Panc1 (cell line): ENCODE measurements at regions not wholly inside any gene's neighbourhood (a gene's known extent, or its start where the extent isn't known, plus 50 kb on each side); places are given as distances from the start of the nearest gene placed in this dataset.

Experiments used
- POLR2AphosphoS5 ChIP-seq: IDR thresholded peaks from 2 replicates; pipeline ENCODE4 v1.6.1; 2012; ENCODE audit warnings: mild to moderate bottlenecking, low read depth, low read length, moderate library complexity
- TF ChIP-seq, protein P1 (sequence below): fragments of 450-650 bp; IDR thresholded peaks from 2 replicates; pipeline ENCODE4 v1.5.1; 2017; ENCODE audit warnings: mild to moderate bottlenecking
- TF ChIP-seq, protein P2 (sequence below), 2 experiments: IDR thresholded peaks; 2 replicates each; pipeline ENCODE4 v1.6.1; 2011 to 2012; ENCODE audit warnings: low read depth in 2 of 2, control low read depth in 1 of 2, low read length in 1 of 2, mild to moderate bottlenecking in 1 of 2, moderate library complexity in 1 of 2; ENCODE audit not compliant: insufficient read depth in 1 of 2

DNA sequence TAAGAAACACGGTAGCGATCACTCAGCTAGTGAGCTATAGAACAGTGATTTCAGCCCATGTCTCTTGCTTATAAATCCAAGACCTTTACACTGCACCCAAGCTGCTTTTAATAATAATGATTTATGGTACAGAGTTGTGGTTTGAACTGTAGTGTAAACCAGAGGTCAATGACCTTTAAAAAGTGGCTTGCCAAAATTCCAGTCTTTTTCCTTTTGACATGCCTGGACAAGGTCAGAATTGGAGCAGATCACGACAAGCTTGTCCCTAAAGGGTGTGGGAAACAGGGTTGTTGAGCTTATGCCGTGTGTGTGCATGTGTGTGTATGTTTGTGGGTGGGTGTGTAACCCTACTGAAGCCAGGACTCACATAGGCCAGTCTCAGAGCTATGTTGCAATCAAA lies 225.3 kb upstream of the CLINT1 start:
- TF ChIP-seq, protein P1, sequence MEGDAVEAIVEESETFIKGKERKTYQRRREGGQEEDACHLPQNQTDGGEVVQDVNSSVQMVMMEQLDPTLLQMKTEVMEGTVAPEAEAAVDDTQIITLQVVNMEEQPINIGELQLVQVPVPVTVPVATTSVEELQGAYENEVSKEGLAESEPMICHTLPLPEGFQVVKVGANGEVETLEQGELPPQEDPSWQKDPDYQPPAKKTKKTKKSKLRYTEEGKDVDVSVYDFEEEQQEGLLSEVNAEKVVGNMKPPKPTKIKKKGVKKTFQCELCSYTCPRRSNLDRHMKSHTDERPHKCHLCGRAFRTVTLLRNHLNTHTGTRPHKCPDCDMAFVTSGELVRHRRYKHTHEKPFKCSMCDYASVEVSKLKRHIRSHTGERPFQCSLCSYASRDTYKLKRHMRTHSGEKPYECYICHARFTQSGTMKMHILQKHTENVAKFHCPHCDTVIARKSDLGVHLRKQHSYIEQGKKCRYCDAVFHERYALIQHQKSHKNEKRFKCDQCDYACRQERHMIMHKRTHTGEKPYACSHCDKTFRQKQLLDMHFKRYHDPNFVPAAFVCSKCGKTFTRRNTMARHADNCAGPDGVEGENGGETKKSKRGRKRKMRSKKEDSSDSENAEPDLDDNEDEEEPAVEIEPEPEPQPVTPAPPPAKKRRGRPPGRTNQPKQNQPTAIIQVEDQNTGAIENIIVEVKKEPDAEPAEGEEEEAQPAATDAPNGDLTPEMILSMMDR = no peak
- TF ChIP-seq, protein P2, sequence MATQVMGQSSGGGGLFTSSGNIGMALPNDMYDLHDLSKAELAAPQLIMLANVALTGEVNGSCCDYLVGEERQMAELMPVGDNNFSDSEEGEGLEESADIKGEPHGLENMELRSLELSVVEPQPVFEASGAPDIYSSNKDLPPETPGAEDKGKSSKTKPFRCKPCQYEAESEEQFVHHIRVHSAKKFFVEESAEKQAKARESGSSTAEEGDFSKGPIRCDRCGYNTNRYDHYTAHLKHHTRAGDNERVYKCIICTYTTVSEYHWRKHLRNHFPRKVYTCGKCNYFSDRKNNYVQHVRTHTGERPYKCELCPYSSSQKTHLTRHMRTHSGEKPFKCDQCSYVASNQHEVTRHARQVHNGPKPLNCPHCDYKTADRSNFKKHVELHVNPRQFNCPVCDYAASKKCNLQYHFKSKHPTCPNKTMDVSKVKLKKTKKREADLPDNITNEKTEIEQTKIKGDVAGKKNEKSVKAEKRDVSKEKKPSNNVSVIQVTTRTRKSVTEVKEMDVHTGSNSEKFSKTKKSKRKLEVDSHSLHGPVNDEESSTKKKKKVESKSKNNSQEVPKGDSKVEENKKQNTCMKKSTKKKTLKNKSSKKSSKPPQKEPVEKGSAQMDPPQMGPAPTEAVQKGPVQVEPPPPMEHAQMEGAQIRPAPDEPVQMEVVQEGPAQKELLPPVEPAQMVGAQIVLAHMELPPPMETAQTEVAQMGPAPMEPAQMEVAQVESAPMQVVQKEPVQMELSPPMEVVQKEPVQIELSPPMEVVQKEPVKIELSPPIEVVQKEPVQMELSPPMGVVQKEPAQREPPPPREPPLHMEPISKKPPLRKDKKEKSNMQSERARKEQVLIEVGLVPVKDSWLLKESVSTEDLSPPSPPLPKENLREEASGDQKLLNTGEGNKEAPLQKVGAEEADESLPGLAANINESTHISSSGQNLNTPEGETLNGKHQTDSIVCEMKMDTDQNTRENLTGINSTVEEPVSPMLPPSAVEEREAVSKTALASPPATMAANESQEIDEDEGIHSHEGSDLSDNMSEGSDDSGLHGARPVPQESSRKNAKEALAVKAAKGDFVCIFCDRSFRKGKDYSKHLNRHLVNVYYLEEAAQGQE (IDR thresholded peaks at IDR 0.05; ENCODE audit: insufficient read depth in 1 of 2, low read depth in 2 of 2, low read length in 1 of 2) = no peak
- TF ChIP-seq POLR2AphosphoS5 = no peak
